ENCODE measurements at regions not wholly inside any gene's neighbourhood (a gene's known extent, or its start where the extent isn't known, plus 50 kb on each side); places are given as distances from the start of the nearest gene placed in this dataset.

DNA sequence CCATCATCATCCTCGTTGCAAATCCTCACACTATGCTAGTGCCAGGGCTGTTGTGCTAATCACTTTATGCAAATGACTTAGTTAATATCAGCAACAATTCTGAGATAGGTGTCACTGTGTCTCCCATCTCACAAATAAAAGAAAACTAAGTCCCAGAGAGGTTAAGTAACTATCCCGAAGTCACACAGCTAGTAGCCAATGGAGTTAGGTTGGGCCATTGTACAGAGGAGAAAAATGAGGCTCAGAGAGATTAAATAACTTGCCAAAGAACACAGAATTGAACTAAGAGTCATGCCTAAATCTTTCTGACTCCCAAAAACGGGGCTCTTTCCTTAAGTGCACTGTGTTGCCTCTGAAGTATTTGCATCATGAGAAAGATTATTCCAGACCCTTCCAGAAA lies 146.4 kb downstream of the MIS18A start:
- DNase-seq: no peak

GRCh38 chr21:32131960-32132359 lies 146.9 kb downstream of the MIS18A start:
- DNase-seq: peak; percentile 30

- DNase-seq: no peak
Observed at GRCh38 chr21:32131164-32131563, 147.7 kb downstream of the MIS18A start.

DNA sequence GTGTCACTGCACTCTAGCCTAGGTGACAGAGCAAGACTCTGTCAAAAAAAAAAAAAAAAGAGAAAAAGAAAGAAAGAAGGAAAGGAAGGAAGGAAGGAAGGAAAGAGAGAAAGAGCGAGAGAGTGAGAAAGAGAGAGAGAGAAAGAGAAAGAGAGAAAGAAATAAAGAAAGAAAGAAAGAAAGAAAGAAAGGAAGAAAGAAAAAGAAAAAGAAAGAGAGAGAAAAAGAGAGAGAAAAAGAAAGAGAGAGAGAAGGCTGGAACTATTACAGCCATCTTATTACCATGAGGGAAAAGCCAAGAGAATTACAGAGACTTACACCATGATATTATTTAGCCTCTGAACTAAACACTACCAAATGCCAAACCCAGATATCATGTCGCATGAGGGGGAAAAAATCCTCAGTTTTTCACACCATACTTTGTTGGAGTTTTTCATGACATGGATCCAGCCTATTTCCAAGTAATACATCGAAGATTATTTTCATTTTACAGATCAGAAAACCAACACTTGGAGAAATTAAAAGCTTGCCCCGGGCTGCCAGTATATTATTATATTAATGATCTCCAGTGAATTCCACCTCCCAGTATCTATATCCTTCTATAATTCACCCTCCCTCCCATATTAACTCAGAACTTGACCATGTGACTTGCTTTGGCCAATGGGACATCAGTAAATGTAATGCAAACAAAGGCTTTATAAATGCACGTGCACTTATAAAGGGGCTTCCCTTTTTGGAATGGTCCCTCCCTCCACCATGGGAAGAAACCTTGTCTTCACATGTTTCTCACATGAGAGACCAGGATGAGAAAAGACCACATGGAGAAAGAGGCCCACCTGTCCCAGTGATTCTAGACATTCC lies 148.6 kb downstream of the MIS18A start:
- DNase-seq: no peak

DNA sequence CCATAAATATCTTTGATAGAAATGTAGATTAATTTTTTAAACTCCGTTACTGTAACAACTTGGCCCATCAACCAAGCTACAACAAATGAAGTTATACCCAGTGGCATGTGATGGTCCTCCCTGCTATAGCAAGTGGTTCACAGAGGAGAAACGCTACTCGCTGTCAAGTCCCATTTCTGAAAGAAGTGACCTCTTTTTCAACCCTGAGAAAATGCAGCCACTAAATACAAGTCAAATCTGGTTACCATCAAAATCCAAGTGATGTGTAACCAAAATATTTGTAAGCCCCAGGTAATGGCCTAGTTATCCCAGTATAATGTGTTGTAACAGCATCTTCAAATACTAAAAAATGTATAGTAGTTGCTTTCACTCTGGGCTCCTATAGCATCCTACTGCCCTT lies 151.8 kb downstream of the MIS18A start:
- no peak for DNase-seq

GRCh38 chr21:32122082-32122481 lies 156.8 kb downstream of the MIS18A start:
- DNase-seq: no peak

GRCh38 chr21:32120230-32120629 lies 158.6 kb downstream of the MIS18A start:
- DNase-seq: no peak

DNA sequence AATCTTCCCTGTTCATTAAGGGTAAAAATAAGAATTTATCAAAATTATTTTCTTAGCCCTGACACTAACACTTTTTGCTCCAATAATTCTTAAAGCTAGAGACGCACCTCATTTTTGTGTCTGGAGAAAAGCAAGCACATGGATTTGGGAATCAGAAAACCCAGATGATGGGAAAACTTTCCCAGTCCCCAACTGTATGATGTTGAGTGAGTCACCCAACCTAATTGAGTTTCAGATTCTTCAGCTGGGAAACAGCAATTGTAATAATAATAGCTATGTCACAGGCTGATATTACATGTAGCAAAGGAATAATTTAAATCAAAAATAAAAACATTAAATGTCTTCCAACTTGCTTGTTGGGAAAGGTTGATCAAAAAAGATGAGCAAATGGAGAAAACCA lies 159.0 kb downstream of the MIS18A start:
- peak; percentile 36 for DNase-seq

DNA sequence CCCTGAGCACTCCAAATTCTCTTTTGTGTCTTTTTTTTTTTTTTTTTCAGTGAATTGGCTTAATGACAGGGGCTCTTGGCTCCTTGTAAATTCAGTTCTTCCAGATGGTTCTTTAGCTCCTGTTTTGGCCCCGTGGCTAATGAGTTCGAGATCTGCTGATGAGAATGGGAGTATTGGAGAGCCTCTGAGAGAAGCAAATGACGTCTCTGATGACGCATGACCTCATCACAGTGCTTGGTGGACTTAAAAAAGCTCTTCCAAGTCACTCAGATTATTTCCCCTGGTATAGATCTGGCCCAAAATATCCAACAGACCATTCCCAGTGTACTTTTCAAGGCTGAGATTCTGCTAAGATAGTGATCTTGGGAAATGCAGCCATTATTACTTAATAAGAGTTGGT lies 159.5 kb downstream of the MIS18A start:
- no peak for DNase-seq

DNA sequence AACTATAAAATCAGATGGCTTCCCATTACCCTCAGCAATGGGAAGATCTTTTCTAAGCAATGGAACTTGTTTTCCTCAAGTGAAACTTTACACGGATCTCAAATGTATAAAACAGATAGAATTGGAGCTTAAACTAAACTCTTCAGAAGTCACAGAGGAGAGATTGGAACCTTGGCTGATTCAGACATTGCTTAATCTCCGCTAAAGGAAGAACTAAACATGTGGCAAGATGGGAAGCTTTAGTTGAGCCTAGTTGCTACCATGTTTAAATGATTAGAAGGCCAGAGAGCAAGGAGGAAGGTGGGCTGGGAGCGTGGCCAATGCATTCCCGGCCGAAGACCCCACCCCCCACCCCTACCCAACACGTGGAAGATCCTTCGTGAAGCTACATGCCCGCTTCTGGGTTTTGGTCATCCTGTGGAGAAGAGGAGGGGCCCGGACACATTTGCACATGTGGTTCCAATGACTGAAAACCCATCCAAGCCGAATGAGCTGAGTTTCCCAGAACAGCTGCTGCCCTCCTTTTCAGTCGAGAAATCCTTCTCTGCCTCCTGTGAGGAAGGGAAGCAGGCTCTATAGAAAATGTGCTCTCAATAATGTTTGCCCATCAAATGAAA lies 164.3 kb downstream of the MIS18A start:
- DNase-seq: peak; percentile 40

- DNase-seq: no peak
Observed at GRCh38 chr21:32113486-32113885, 165.4 kb downstream of the MIS18A start.

GRCh38 chr21:32112195-32112594 lies 166.7 kb downstream of the MIS18A start:
- no peak for DNase-seq

DNA sequence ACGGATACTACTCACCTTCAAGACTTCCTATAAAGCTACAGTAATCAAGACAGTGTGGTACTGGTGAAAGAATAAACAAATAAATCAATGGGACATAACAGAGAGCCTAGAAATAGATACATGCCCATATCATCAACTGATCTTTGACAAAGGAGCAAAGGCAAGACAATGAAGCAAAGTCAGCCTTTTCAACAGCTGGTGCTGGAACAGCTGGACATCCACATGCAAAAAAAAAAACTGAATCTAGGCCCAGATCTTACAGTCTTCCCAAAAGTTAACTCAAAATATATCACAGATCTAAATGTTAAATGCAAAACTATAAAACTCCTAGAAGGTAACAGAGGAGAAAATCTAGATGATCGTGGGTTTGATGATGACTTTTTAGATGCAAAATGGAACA lies 170.3 kb downstream of the MIS18A start:
- no peak for DNase-seq

GRCh38 chr21:32103361-32103760 lies 175.5 kb downstream of the MIS18A start:
- no peak for DNase-seq

- DNase-seq: peak; percentile 81
Observed at GRCh38 chr21:32102426-32102825, 176.4 kb downstream of the MIS18A start.

DNA sequence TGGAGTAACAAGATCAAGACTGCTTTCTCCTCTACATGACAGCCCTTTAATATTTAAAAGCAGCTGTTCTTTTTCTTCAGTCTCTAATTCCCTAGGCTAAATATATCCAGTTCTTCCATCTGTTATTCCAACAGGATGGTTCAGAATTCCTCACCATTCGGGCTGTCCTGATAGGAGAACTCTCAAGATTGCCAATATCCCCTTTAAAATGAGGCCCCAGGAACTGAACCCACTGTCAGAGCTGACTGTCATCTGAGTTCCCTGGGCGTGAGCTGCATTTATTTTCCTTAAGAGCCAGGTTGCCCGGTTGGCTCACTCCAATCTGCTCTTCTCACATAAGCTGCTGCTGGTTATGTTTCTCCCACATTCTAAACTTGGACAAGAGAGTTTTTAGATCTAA lies 177.6 kb downstream of the MIS18A start:
- no peak for DNase-seq

DNA sequence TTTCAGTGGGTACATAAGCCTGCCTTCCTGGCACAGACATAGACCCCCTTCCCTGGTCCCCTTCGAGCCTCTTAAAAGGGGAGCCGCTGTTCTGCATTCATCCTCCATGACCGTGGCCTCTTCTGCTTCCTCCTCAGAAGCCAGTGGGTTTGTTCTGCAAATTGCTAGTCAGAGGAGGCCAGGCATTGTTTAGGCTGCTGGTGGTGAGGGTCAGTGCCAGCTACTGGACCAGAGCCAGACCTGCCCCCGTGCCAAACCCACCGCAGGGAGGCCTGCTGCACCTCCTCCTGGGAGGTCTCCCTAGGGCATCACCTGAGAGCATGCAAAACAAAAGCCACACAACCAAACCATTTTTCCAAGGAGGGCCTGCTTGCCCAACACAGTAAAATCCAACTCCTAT lies 178.4 kb downstream of the MIS18A start:
- no peak for DNase-seq

DNA sequence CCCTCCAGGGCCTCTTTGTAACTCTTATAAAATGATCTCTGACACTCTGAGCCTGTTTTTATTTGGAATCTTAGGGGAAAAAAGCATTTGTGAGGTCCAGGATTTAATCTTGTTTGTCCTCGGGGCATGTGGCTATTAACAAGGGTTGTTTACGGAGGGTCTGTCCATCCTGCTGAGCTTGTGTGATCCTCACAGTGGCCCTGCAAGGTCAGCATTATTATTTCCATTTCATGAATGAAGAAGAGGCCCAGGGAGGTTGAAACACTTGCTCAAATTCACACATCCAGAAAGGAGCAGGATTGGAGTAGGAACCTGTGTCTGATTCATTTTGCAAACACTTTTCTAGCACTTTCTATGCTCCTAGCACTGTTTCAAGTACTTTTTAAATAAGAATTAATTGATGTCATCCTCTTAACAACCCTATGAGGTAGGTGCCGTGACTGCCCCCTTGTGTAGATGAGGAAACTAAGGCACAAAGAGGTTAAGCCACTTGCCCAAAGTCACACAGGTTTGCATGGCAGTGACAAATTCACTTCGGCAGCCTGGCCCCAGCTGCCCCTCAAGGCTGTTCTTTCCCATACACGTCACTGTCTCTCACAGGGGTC lies 178.9 kb downstream of the MIS18A start:
- no peak for DNase-seq

- DNase-seq: peak; percentile 21
Observed at GRCh38 chr21:32096411-32096810, 182.4 kb downstream of the MIS18A start.

- peak; percentile 66 for DNase-seq
Observed at GRCh38 chr21:32094804-32095203, 184.0 kb downstream of the MIS18A start.

- no peak for DNase-seq
Observed at GRCh38 chr21:32093646-32094462, 185.0 kb downstream of the MIS18A start.

GRCh38 chr21:32090956-32091355 lies 187.9 kb downstream of the MIS18A start:
- DNase-seq: no peak

DNA sequence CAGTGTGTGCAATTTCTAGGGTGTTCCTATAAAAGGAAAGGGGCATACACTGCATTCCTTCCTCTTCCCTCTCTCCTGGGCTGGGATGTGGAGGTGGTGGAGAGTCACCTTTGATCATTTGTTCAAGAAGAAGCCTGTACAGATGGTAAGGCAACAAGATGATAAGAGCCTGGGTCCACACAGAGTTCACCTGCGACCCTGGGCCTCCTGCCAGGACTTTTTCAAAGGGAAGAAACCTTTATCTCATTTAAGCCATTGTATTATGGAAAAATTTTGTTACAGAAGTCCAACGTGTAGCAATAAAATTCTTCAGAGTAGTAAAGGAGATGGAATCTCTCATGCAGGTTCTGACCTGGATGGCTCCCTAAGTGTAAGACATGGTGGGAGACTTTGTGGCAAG lies 189.1 kb downstream of the MIS18A start:
- DNase-seq: no peak

Measured in fibroblast of skin of right biceps (primary cell).